DOHH2 (cell line): ENCODE measurements at regions not wholly inside any gene's neighbourhood (a gene's known extent, or its start where the extent isn't known, plus 50 kb on each side); places are given as distances from the start of the nearest gene placed in this dataset.

Source experiments
- CTCF ChIP-seq: fragments of 200-600 bp; sonication (generic); IDR thresholded peaks from one replicate; pipeline ENCODE4 v1.5.1; 2014; ENCODE audit warnings: antibody characterized with exemption, mild to moderate bottlenecking, low read depth, low read length; ENCODE audit not compliant: poor library complexity, severe bottlenecking
- EZH2phosphoT487 ChIP-seq: fragments of 200-600 bp; sonication (generic); IDR thresholded peaks from 2 replicates; pipeline ENCODE4 v1.6.1; 2017; ENCODE audit warnings: borderline replicate concordance, mild to moderate bottlenecking, antibody characterized with exemption, low read length, moderate library complexity, mixed read lengths

GRCh38 chr7:136551618-136552017, 316.8 kb upstream of the CHRM2 start:
- TF ChIP-seq CTCF: no peak
- TF ChIP-seq EZH2phosphoT487: no peak
